Urinary bladder (tissue), 3 donors: ENCODE measurements at regions not wholly inside any gene's neighbourhood (a gene's known extent, or its start where the extent isn't known, plus 50 kb on each side); places are given as distances from the start of the nearest gene placed in this dataset.

Experiments
- DNase-seq: peaks from one replicate; pipeline ENCODE4 v3.0.0-alpha.2; 2015; ENCODE audit errors: extremely low spot score
- H3K27ac ChIP-seq: one replicate; pipeline ENCODE4 v1.5.1; 2013; ENCODE audit warnings: low read depth, mild to moderate bottlenecking, moderate library complexity
- H3K36me3 ChIP-seq: one replicate; pipeline ENCODE4 v1.6.1; 2013; ENCODE audit warnings: mild to moderate bottlenecking, moderate library complexity; ENCODE audit not compliant: insufficient read depth
- H3K4me1 ChIP-seq: one replicate; pipeline ENCODE4 v1.6.1; 2013; ENCODE audit warnings: mild to moderate bottlenecking, moderate library complexity; ENCODE audit not compliant: insufficient read depth
- H3K4me3 ChIP-seq: one replicate; pipeline ENCODE4 v1.5.1; 2013; ENCODE audit warnings: low read depth, low read length
- WGBS: extraction: QIAGEN DNeasy Blood & Tissue Kit; methylation state at CpG from one replicate; pipeline ENCODE4 v1.1.7; 2013; 5-methylcytosine and 5-hydroxymethylcytosine counted together
- donor health status: healthy with polysubstance abuse.
- donor health status: healthy.

- DNase-seq = no peak
- Histone ChIP-seq H3K4me1 (no peaks in the 10 kb centered on the region), H3K27ac (no peak overlapping the region), H3K4me3 (no peak overlapping the region), H3K36me3 (no peaks in the 10 kb centered on the region)
- 59% methylated on average over 6 of the region's 6 CpGs for WGBS
Observed at GRCh38 chr5:155732587-155733376, 594.2 kb upstream of the SGCD start.

- Histone ChIP-seq H3K36me3 (no peaks in the 10 kb centered on the region), H3K27ac (no peak overlapping the region), H3K4me3 (no peak overlapping the region), H3K4me1 (no peaks in the 10 kb centered on the region)
- no peak for DNase-seq
- 86% methylated on average over 1 of the region's 1 CpG for WGBS
Observed at GRCh38 chr5:155733935-155734334, 593.0 kb upstream of the SGCD start.

GRCh38 chr5:155735388-155735787, 591.6 kb upstream of the SGCD start:
- WGBS = 56% methylated on average over 2 of the region's 2 CpGs
- H3K36me3 ChIP-seq = no peaks in the 10 kb centered on the region
- no peak for DNase-seq

GRCh38 chr5:155738616-155739015, 588.3 kb upstream of the SGCD start:
- H3K36me3 ChIP-seq = no peaks in the 10 kb centered on the region
- no peak overlapping the region for H3K27ac ChIP-seq
- no peak overlapping the region for H3K4me3 ChIP-seq
- H3K4me1 ChIP-seq = no peaks in the 10 kb centered on the region
- DNase-seq = no peak
- WGBS = 93% methylated on average over 2 of the region's 2 CpGs

More at GRCh38 chr5:155735388-155735787, 591.6 kb upstream of the SGCD start:
- no peaks in the 10 kb centered on the region for H3K4me1 ChIP-seq
- H3K27ac ChIP-seq = no peak overlapping the region
- no peak overlapping the region for H3K4me3 ChIP-seq

- Histone ChIP-seq H3K4me1 (no peaks in the 10 kb centered on the region), H3K4me3 (no peak overlapping the region), H3K36me3 (no peaks in the 10 kb centered on the region), H3K27ac (no peak overlapping the region)
- no peak for DNase-seq
- 20% methylated on average over 1 of the region's 1 CpG for WGBS
Observed at GRCh38 chr5:155746367-155747038, 580.5 kb upstream of the SGCD start.

GRCh38 chr5:155750101-155750500, 576.9 kb upstream of the SGCD start:
- Histone ChIP-seq H3K27ac (no peak overlapping the region), H3K4me1 (no peaks in the 10 kb centered on the region), H3K4me3 (no peak overlapping the region), H3K36me3 (no peaks in the 10 kb centered on the region)
- 34% methylated on average over 2 of the region's 2 CpGs for WGBS
- DNase-seq = no peak

GRCh38 chr5:155750571-155750970, 576.4 kb upstream of the SGCD start:
- H3K27ac ChIP-seq = no peak overlapping the region
- H3K4me3 ChIP-seq = no peak overlapping the region
- DNase-seq = no peak
- no peaks in the 10 kb centered on the region for H3K36me3 ChIP-seq
- no peaks in the 10 kb centered on the region for H3K4me1 ChIP-seq

- Histone ChIP-seq H3K27ac (no peak overlapping the region), H3K4me3 (no peak overlapping the region), H3K4me1 (no peaks in the 10 kb centered on the region), H3K36me3 (no peaks in the 10 kb centered on the region)
- DNase-seq = no peak
- 48% methylated on average over 3 of the region's 3 CpGs for WGBS
Observed at GRCh38 chr5:155753943-155754581, 572.9 kb upstream of the SGCD start.

- no peak overlapping the region for H3K27ac ChIP-seq
- no peak overlapping the region for H3K4me3 ChIP-seq
- H3K36me3 ChIP-seq = no peaks in the 10 kb centered on the region
- H3K4me1 ChIP-seq = no peaks in the 10 kb centered on the region
- DNase-seq = no peak
- 95% methylated on average over 2 of the region's 2 CpGs for WGBS
Observed at GRCh38 chr5:155759252-155759651, 567.7 kb upstream of the SGCD start.

GRCh38 chr5:155759984-155760383, 567.0 kb upstream of the SGCD start:
- Histone ChIP-seq H3K4me3 (no peak overlapping the region), H3K27ac (no peak overlapping the region)

GRCh38 chr5:155761502-155761901, 565.5 kb upstream of the SGCD start:
- H3K27ac ChIP-seq = no peak overlapping the region
- WGBS = 68% methylated on average over 2 of the region's 2 CpGs
- no peaks in the 10 kb centered on the region for H3K36me3 ChIP-seq

More at GRCh38 chr5:155759984-155760383, 567.0 kb upstream of the SGCD start:
- no peaks in the 10 kb centered on the region for H3K36me3 ChIP-seq
- H3K4me1 ChIP-seq = no peaks in the 10 kb centered on the region
- no peak for DNase-seq

GRCh38 chr5:155765715-155766114, 561.2 kb upstream of the SGCD start:
- H3K36me3 ChIP-seq = no peaks in the 10 kb centered on the region
- DNase-seq = no peak
- H3K27ac ChIP-seq = no peak overlapping the region
- H3K4me1 ChIP-seq = no peaks in the 10 kb centered on the region
- WGBS = 79% methylated on average over 2 of the region's 2 CpGs
- no peak overlapping the region for H3K4me3 ChIP-seq

More at GRCh38 chr5:155761502-155761901, 565.5 kb upstream of the SGCD start:
- H3K4me1 ChIP-seq = no peaks in the 10 kb centered on the region
- no peak overlapping the region for H3K4me3 ChIP-seq
- DNase-seq = no peak

- Histone ChIP-seq H3K4me3 (no peak overlapping the region), H3K27ac (no peak overlapping the region), H3K4me1 (no peaks in the 10 kb centered on the region), H3K36me3 (no peaks in the 10 kb centered on the region)
- no peak for DNase-seq
- WGBS = 77% methylated on average over 2 of the region's 2 CpGs
Observed at GRCh38 chr5:155767470-155767869, 559.5 kb upstream of the SGCD start.

- no peaks in the 10 kb centered on the region for H3K36me3 ChIP-seq
- no peak for DNase-seq
- WGBS = 82% methylated on average over 3 of the region's 3 CpGs
- H3K27ac ChIP-seq = no peak overlapping the region
- H3K4me3 ChIP-seq = no peak overlapping the region
- no peaks in the 10 kb centered on the region for H3K4me1 ChIP-seq
Observed at GRCh38 chr5:155768332-155768731, 558.6 kb upstream of the SGCD start.
